Neural progenitor cell (in vitro differentiated cells): ENCODE measurements at regions not wholly inside any gene's neighbourhood (a gene's known extent, or its start where the extent isn't known, plus 50 kb on each side); places are given as distances from the start of the nearest gene placed in this dataset.

Experiments used
- DNase-seq: peaks from one replicate; pipeline ENCODE4 v3.0.0-alpha.2; 2016; ENCODE audit warnings: low spot score
- H2AFZ ChIP-seq: fragments of 200-600 bp; sonication (generic); replicated peaks from 2 replicates; pipeline ENCODE4 v1.6.1; 2016; ENCODE audit warnings: antibody characterized with exemption
- H3F3A ChIP-seq: fragments of 200-600 bp; sonication (generic); 2 replicates; pipeline ENCODE4 v1.6.1; 2016; ENCODE audit warnings: antibody characterized with exemption, low read depth
- H3K27ac ChIP-seq: fragments of 200-600 bp; sonication (generic); 2 replicates; pipeline ENCODE4 v1.5.1; 2016; ENCODE audit warnings: mild to moderate bottlenecking
- H3K27me3 ChIP-seq: fragments of 200-600 bp; sonication (generic); 2 replicates; pipeline ENCODE4 v1.6.1; 2016; ENCODE audit warnings: mild to moderate bottlenecking, moderate library complexity
- H3K36me3 ChIP-seq: fragments of 200-600 bp; sonication (generic); 2 replicates; pipeline ENCODE4 v1.5.1; 2016
- H3K4me1 ChIP-seq: fragments of 200-600 bp; sonication (generic); 2 replicates; pipeline ENCODE4 v1.6.1; 2016; ENCODE audit warnings: mixed run types
- H3K4me2 ChIP-seq: fragments of 200-600 bp; sonication (generic); 2 replicates; pipeline ENCODE4 v1.6.1; 2016
- H3K4me3 ChIP-seq: fragments of 200-600 bp; sonication (generic); 2 replicates; pipeline ENCODE4 v1.5.1; 2016
- H3K79me2 ChIP-seq: fragments of 200-600 bp; sonication (generic); 2 replicates; pipeline ENCODE4 v1.6.1; 2016; ENCODE audit warnings: low read depth
- H3K9ac ChIP-seq: fragments of 200-600 bp; sonication (generic); 2 replicates; pipeline ENCODE4 v1.6.1; 2016
- H3K9me3 ChIP-seq: fragments of 200-600 bp; sonication (generic); 2 replicates; pipeline ENCODE4 v1.5.1; 2016; ENCODE audit warnings: low read depth
- H4K20me1 ChIP-seq: fragments of 200-600 bp; sonication (generic); 2 replicates; pipeline ENCODE4 v1.6.1; 2016; ENCODE audit warnings: low read depth
- H3K27ac Mint-ChIP-seq: 3 replicates; pipeline ENCODE4 v1.8.0; 2021; ENCODE audit warnings: mixed read lengths
- H3K27me3 Mint-ChIP-seq: 2 replicates; pipeline ENCODE4 v1.8.0; 2022; ENCODE audit warnings: low read depth, mild to moderate bottlenecking, inconsistent platforms, moderate library complexity, mixed read lengths; ENCODE audit not compliant: insufficient read depth
- H3K36me3 Mint-ChIP-seq: 3 replicates; pipeline ENCODE4 v1.8.0; 2021; ENCODE audit warnings: mixed read lengths
- H3K4me1 Mint-ChIP-seq: 3 replicates; pipeline ENCODE4 v1.8.0; 2021; ENCODE audit warnings: mixed read lengths
- H3K4me3 Mint-ChIP-seq: 3 replicates; pipeline ENCODE4 v1.8.0; 2021; ENCODE audit warnings: mild to moderate bottlenecking, moderate library complexity, mixed read lengths
- H3K9me3 Mint-ChIP-seq: 3 replicates; pipeline ENCODE4 v1.8.0; 2020; ENCODE audit warnings: mixed read lengths
- CTCF ChIP-seq: fragments of 200-600 bp; sonication (generic); IDR thresholded peaks from 2 replicates; pipeline ENCODE4 v1.5.1; 2017; ENCODE audit warnings: antibody characterized with exemption, mild to moderate bottlenecking
- EZH2 ChIP-seq: fragments of 200-600 bp; sonication (generic); IDR thresholded peaks from 2 replicates; pipeline ENCODE4 v1.6.1; 2017; ENCODE audit warnings: antibody characterized with exemption, mild to moderate bottlenecking, moderate library complexity
- EZH2phosphoT487 ChIP-seq: fragments of 200-600 bp; sonication (generic); IDR thresholded peaks from 2 replicates; pipeline ENCODE4 v1.6.1; 2017; ENCODE audit warnings: antibody characterized with exemption

DNA sequence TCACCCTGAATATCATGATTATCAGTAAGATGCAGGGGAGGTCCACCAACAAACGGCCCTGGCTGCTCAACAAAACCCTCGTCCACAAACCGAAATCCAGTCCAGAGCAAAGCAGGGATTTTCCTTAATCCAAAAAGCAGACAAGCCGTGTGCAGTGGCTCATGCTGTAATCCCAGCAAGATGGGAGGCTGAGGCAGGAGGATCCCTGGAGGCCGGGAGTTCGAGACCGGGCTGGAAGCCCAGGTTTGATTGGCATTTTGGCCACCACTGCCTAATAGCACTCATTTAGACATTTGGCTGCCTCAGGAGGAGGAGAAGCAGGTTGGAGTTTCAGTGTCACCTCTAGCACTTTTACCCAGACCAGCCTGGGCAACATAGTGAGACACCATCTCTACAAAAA, 562.0 kb upstream of the AUTS2 start:
- Histone ChIP-seq H3K79me2 (no peaks in the 10 kb centered on the region), H3K27me3 (no peaks in the 10 kb centered on the region), H3K9ac (no peak overlapping the region), H3K4me3 (no peak overlapping the region), H4K20me1 (no peaks in the 10 kb centered on the region), H3K4me1 (no peaks in the 10 kb centered on the region), H3K9me3 (no peaks in the 10 kb centered on the region), H3K27ac (no peak overlapping the region), H2AFZ (no peak overlapping the region), H3K4me2 (no peak overlapping the region), H3F3A (no peaks in the 10 kb centered on the region), H3K36me3 (no peaks in the 10 kb centered on the region)
- TF ChIP-seq CTCF (no peak), EZH2phosphoT487 (no peak), EZH2 (no peak)
- H3K4me3 Mint-ChIP-seq: no peak overlapping the region
- peaks cover 3% of the 10 kb centered on the region for H3K27me3 Mint-ChIP-seq
- H3K27ac Mint-ChIP-seq: no peak overlapping the region
- no peak for DNase-seq
- no peaks in the 10 kb centered on the region for H3K4me1 Mint-ChIP-seq
- H3K9me3 Mint-ChIP-seq: no peaks in the 10 kb centered on the region
- no peaks in the 10 kb centered on the region for H3K36me3 Mint-ChIP-seq

- TF ChIP-seq EZH2 (no peak), CTCF (no peak)
- Histone ChIP-seq H3K9me3 (no peaks in the 10 kb centered on the region), H3K9ac (no peak overlapping the region), H3K4me1 (no peaks in the 10 kb centered on the region), H2AFZ (no peak overlapping the region), H3K27me3 (no peaks in the 10 kb centered on the region), H3K36me3 (no peaks in the 10 kb centered on the region), H3F3A (no peaks in the 10 kb centered on the region), H3K79me2 (no peaks in the 10 kb centered on the region), H4K20me1 (no peaks in the 10 kb centered on the region), H3K4me3 (no peak overlapping the region), H3K27ac (no peak overlapping the region), H3K4me2 (no peak overlapping the region)
- no peak for DNase-seq
- no peak overlapping the region for H3K27ac Mint-ChIP-seq
- no peak overlapping the region for H3K4me3 Mint-ChIP-seq
- no peaks in the 10 kb centered on the region for H3K36me3 Mint-ChIP-seq
- peaks cover 7% of the 10 kb centered on the region for H3K27me3 Mint-ChIP-seq
- peaks cover 9% of the 10 kb centered on the region for H3K9me3 Mint-ChIP-seq
- H3K4me1 Mint-ChIP-seq: no peaks in the 10 kb centered on the region
Measured at GRCh38 chr7:69038915-69039314, 559.4 kb upstream of the AUTS2 start.

- no peak overlapping the region for H3K27ac ChIP-seq
- no peak overlapping the region for H3K27ac Mint-ChIP-seq
- no peak overlapping the region for H3K4me3 Mint-ChIP-seq
- H3K9me3 ChIP-seq: no peaks in the 10 kb centered on the region
- peaks cover 9% of the 10 kb centered on the region for H3F3A ChIP-seq
- no peak for DNase-seq
- peaks cover 6% of the 10 kb centered on the region for H3K4me1 ChIP-seq
- no peaks in the 10 kb centered on the region for H3K36me3 Mint-ChIP-seq
- no peaks in the 10 kb centered on the region for H3K27me3 ChIP-seq
- H3K27me3 Mint-ChIP-seq: peaks cover 4% of the 10 kb centered on the region
- H3K36me3 ChIP-seq: peaks cover 5% of the 10 kb centered on the region
- TF ChIP-seq EZH2phosphoT487: no peak
- no peak for TF ChIP-seq EZH2
- no peak for TF ChIP-seq CTCF
- H3K4me1 Mint-ChIP-seq: peaks cover 4% of the 10 kb centered on the region
- peaks cover 21% of the 10 kb centered on the region for H3K9me3 Mint-ChIP-seq
- H2AFZ ChIP-seq: no peak overlapping the region
- H3K79me2 ChIP-seq: no peaks in the 10 kb centered on the region
- H3K4me3 ChIP-seq: no peak overlapping the region
- no peak overlapping the region for H3K9ac ChIP-seq
- H3K4me2 ChIP-seq: no peak overlapping the region
- no peaks in the 10 kb centered on the region for H4K20me1 ChIP-seq
Measured at GRCh38 chr7:69042138-69042537, 556.1 kb upstream of the AUTS2 start.
